ENCODE measurements at regions not wholly inside any gene's neighbourhood (a gene's known extent, or its start where the extent isn't known, plus 50 kb on each side); places are given as distances from the start of the nearest gene placed in this dataset.
"Not testable (repeated sequence)": the region's sequence is repeated elsewhere in the genome, so short reads cannot be mapped to it uniquely, and the experiment has no call there.

- DNase-seq (ENCODE audit: low read depth): peak; percentile 93
These were observed 1247.0 kb upstream of the ACO1 start for GRCh38 chr9:31137176-31138160.

- DNase-seq (ENCODE audit: low read depth): peak; percentile 68
These were observed 1244.1 kb upstream of the ACO1 start for GRCh38 chr9:31140316-31140715.

GRCh38 chr9:31142456-31142855, 1242.0 kb upstream of the ACO1 start:
- no peak for DNase-seq (ENCODE audit: low read depth)

- no peak for DNase-seq (ENCODE audit: low read depth)
These were observed 1239.8 kb upstream of the ACO1 start for GRCh38 chr9:31144614-31145013.

GRCh38 chr9:31146485-31147166, 1237.8 kb upstream of the ACO1 start:
- DNase-seq (ENCODE audit: low read depth): no peak

DNA sequence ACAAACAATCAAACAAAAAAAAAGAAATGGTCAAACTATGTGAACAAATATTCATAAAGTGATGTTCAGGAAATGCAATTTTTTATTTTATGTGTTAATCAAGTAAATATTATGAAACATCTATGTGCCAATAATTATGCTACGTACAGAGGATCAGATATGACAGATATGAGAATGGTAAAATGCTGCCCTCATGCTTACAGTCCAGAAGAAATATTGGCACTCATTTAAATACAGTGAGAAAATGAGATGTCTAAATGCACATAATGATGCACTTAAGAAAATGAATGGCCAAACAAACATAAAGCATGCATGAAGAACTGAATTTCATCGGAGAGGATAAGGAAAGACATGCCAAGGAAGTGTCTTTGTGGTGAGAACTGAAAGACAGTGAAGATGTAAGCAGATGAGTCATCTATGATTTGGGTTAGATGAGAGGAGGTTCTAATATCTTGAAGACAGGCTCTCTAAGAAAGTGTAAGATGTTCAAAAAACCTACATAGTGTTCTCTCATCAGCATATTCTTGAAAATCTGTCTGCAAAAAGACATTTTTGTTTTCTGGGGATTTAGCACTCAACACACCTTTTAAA, 1231.1 kb upstream of the ACO1 start:
- DNase-seq (ENCODE audit: low read depth): peak; percentile 32

DNA sequence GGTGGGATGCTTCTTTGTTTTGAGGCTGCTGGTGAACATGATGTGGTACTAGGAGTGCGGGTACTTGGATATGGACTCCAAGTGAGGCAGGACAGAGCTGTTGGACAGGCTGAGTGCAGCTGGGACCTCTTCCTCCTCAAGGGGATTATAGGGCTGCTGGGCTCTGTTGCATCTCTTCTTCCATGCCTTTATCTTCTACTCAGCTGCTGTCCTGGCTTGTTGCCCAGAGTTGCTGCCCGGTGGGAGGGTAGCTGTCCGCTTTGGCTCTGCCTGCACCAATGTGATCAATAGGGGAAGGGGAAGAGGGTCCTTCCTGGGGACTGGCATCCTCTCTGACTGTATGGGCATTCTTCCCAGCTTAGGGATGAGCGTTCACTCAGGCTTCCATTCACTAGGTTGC, 1217.9 kb upstream of the ACO1 start:
- no peak for DNase-seq (ENCODE audit: low read depth)

- peak; percentile 32 for DNase-seq (ENCODE audit: low read depth)
These were observed 1216.3 kb upstream of the ACO1 start for GRCh38 chr9:31168161-31168560.

GRCh38 chr9:31174681-31175080, 1209.8 kb upstream of the ACO1 start:
- DNase-seq (ENCODE audit: low read depth): no peak

DNA sequence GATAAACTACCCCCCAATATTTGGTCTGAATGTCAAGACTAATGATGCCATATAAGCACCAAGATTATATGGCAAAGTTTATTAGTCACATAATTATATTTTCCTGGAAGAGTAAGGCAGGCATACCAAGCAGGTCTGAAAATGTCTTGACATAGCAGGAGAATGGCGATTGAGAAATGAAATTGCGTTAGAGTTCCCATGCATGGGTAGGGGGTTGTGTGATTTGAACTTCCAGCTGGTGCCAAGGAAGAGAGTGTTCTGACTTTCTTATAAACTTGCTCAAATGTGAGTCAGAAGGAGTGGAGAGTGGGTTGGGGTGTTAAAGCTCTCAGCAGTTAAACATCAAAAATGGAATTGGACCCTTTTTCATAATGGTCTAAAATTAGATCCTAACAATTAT, 1200.6 kb upstream of the ACO1 start:
- DNase-seq (ENCODE audit: low read depth): no peak

- peak; percentile 78 for DNase-seq (ENCODE audit: low read depth)
These were observed 1198.6 kb upstream of the ACO1 start for GRCh38 chr9:31185831-31186230.

DNA sequence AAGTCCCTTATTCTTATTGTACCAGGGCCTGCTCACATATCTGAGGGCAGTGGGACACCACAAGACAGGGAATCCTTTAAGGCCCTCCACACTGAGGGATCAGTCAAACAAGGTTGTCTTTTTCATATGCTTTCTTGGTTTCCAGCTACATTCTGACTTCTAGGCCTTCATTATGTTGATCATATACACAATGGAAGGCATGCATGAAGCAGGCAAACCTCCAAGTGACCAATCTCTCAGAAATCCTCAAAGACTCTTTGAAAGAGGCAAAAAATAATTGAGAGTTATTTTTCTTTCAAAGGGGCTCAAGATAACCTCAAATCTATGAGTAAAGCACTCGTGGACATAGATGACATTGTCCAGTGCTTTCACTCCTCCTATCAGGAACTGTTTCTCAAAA, 1195.9 kb upstream of the ACO1 start:
- no peak for DNase-seq (ENCODE audit: low read depth)

DNA sequence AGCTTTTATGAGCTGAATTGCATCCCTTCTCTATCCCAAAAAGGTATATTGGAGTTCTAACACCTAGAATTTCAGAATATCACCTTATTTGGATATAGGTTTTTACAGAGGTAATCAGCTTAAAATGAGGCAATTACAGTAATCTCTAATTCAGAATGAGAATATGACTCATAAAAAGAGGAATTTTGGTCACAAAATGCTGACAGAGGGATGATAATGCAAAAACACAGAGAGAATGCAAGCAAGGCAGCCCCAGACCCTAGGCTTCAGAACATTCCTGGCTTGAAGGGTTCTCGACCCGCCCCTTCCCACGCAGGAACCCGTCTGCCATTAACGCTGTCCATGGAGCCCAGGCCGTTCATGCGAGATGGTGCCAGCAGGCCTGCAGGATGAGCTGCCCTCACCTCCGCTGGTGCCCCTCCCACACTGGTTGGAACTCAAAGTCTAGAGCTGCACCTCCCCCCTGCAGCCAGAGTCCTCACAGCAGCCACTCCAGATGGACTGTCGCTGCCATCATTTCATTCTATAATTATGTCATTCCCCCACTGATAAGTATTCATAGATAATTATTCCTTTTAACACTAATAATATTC, 1173.4 kb upstream of the ACO1 start:
- no peak for DNase-seq (ENCODE audit: low read depth)

GRCh38 chr9:31229976-31230375, 1154.5 kb upstream of the ACO1 start:
- not testable (repeated sequence) for DNase-seq (ENCODE audit: low read depth)

GRCh38 chr9:31232485-31232884, 1152.0 kb upstream of the ACO1 start:
- DNase-seq (ENCODE audit: low read depth): no peak

DNA sequence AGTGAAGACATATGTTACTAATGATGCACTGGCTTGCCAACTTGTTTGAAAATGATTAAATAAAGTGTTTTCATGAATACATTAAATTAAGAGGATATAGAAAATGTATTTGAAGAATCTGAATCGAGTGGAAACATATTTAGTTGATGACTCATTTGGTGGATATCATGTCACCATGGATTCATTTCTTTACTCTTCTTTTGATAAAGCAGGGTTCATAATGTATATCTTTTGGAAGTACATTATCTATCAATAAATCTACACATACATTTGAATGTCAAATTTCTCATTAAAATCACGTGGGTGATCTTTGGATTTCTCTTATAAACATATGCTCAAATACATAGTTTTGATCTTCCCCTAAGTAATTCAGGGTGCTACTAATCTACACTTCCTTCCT, 1148.1 kb upstream of the ACO1 start:
- no peak for DNase-seq (ENCODE audit: low read depth)

GRCh38 chr9:31243386-31243785, 1141.1 kb upstream of the ACO1 start:
- DNase-seq (ENCODE audit: low read depth): no peak

DNA sequence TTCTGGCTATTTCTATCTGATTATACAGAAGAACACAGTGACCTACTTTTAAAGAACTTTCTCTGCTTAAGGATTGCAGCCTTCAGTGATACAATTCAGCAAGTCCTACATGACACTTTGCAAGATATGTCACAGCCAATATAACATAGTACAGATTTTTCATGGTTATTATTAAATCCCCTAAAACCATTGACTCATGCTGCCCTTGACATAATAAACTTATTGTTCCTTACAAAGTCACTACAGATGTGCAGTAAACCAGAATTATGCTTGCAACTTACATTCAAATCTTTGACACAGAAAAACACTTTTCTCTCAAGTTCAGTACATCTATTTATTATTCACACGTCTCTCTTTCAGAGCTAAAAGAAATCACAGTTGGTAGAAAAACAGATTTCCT, 1136.3 kb upstream of the ACO1 start:
- DNase-seq (ENCODE audit: low read depth): no peak

DNA sequence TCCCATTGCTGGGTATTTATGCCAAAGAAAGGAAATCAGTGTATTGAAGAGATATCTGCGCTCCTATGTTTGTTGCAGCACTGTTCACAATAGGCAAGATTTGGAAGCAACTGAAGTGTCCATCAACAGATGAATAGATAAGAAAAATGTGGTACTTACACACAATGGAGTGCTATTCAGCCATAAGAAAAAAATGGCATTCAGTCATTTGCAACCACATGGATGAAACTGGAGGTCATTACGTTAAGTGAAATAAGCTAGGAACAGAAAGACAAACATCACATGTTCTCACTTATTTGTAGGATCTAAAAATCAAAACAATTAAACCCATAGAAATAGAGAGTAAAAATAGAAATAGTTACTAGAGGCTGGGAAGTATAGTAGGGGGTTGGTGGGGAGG, 1133.1 kb upstream of the ACO1 start:
- DNase-seq (ENCODE audit: low read depth): no peak

DNA sequence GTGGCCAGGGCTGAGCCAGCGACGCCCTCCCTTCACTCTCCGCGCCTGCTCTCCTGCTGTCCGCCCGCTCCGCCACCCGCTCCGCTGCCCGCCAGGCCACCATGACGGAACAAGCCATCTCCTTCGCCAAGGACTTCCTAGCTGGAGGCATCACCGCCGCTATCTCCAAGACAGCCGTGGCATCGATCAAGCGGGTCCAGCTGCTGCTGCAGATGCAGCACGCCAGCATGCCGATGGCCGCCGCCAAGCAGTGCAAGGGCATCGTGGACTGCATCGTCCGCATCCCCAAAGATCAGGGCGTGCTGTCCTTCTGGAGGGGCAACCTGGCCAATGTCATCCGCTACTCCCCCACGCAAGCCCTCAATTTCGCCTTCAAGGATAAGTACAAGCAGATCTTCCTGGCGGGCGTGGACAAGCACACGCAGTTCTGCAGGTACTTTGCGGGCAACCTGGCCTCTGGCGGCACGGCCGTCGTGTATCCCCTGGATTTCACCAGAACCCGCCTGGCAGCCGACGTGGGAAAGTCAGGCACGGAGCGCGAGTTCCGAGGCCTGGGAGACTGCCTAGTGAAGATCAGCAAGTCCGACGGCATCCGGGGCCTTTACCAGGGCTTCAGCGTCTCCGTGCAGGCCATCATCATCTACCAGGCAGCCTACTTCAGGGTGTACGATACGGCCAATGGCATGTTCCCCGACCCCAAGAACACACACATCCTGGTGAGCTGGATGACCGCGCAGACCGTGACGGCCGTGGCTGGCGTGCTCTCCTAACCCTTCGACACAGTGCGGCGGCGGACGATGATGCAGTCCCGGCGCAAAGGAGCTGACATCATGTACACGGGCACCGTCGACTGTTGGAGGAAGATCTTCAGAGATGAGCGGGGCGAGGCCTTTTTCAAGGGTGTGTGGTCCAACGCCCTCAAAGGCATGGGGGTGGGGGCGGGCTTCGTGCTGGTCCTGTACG, 1130.4 kb upstream of the ACO1 start:
- DNase-seq (ENCODE audit: low read depth): no peak

DNA sequence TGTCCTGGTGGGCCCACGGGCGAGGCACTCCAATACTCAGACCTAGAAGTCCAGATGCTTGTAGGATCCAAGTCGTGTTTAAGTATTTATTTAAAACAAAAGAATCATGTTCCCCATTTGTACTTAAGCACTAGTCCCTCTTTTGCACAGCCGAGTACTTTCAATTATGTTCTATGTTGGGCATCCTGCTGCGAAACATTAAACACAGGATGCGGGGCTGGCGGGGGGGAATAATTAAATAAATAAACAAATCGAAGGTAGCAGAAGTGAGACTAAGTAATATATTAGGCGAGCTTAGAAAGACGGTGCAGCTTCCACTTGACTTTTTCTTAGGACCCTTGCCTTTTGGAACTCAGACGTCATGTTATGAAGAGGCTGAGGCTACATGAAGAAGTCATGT, 1129.2 kb upstream of the ACO1 start:
- DNase-seq (ENCODE audit: low read depth): no peak
